ENCODE measurements at regions not wholly inside any gene's neighbourhood (a gene's known extent, or its start where the extent isn't known, plus 50 kb on each side); places are given as distances from the start of the nearest gene placed in this dataset.

- H3K4me3 ChIP-seq (ENCODE audit: insufficient read depth, low read depth, low read length): no peak overlapping the region
- no peaks in the 10 kb centered on the region for H3K36me3 ChIP-seq (replicated peaks; ENCODE audit: control insufficient read depth, insufficient read depth, low read length)
- no peak for DNase-seq
- no peaks in the 10 kb centered on the region for H3K27me3 ChIP-seq (ENCODE audit: control insufficient read depth, insufficient read depth, low read length)
These were observed 113.1 kb upstream of the REG3A start for GRCh38 chr2:79272616-79273015.

GRCh38 chr2:79271456-79271855 lies 111.9 kb upstream of the REG3A start:
- Histone ChIP-seq H3K36me3 (replicated peaks; ENCODE audit: control insufficient read depth, insufficient read depth, low read length) (no peaks in the 10 kb centered on the region), H3K27me3 (ENCODE audit: control insufficient read depth, insufficient read depth, low read length) (no peaks in the 10 kb centered on the region), H3K4me3 (ENCODE audit: insufficient read depth, low read depth, low read length) (no peak overlapping the region)
- no peak for DNase-seq

GRCh38 chr2:79260848-79261247 lies 101.3 kb upstream of the REG3A start:
- no peak for DNase-seq
- Histone ChIP-seq H3K4me3 (ENCODE audit: insufficient read depth, low read depth, low read length) (no peak overlapping the region), H3K27me3 (ENCODE audit: control insufficient read depth, insufficient read depth, low read length) (no peaks in the 10 kb centered on the region), H3K36me3 (replicated peaks; ENCODE audit: control insufficient read depth, insufficient read depth, low read length) (no peaks in the 10 kb centered on the region)

- Histone ChIP-seq H3K4me3 (ENCODE audit: insufficient read depth, low read depth, low read length) (no peak overlapping the region), H3K27me3 (ENCODE audit: control insufficient read depth, insufficient read depth, low read length) (no peaks in the 10 kb centered on the region), H3K36me3 (replicated peaks; ENCODE audit: control insufficient read depth, insufficient read depth, low read length) (no peaks in the 10 kb centered on the region)
- no peak for DNase-seq
These were observed 100.4 kb upstream of the REG3A start for GRCh38 chr2:79259959-79260358.

- DNase-seq: no peak
- H3K36me3 ChIP-seq (replicated peaks; ENCODE audit: control insufficient read depth, insufficient read depth, low read length): no peaks in the 10 kb centered on the region
- no peak overlapping the region for H3K4me3 ChIP-seq (ENCODE audit: insufficient read depth, low read depth, low read length)
- H3K27me3 ChIP-seq (ENCODE audit: control insufficient read depth, insufficient read depth, low read length): no peaks in the 10 kb centered on the region
These were observed 99.7 kb upstream of the REG3A start for GRCh38 chr2:79259296-79259695.

GRCh38 chr2:79253243-79253774 lies 93.8 kb upstream of the REG3A start:
- Histone ChIP-seq H3K36me3 (replicated peaks; ENCODE audit: control insufficient read depth, insufficient read depth, low read length) (no peaks in the 10 kb centered on the region), H3K4me3 (ENCODE audit: insufficient read depth, low read depth, low read length) (no peak overlapping the region), H3K27me3 (ENCODE audit: control insufficient read depth, insufficient read depth, low read length) (no peaks in the 10 kb centered on the region)
- no peak for DNase-seq

GRCh38 chr2:79250656-79251055 lies 91.1 kb upstream of the REG3A start:
- H3K4me3 ChIP-seq (ENCODE audit: insufficient read depth, low read depth, low read length): no peak overlapping the region
- no peak for DNase-seq
- no peaks in the 10 kb centered on the region for H3K36me3 ChIP-seq (replicated peaks; ENCODE audit: control insufficient read depth, insufficient read depth, low read length)
- H3K27me3 ChIP-seq (ENCODE audit: control insufficient read depth, insufficient read depth, low read length): no peaks in the 10 kb centered on the region

GRCh38 chr2:79248776-79249175 lies 89.2 kb upstream of the REG3A start:
- Histone ChIP-seq H3K4me3 (ENCODE audit: insufficient read depth, low read depth, low read length) (no peak overlapping the region), H3K27me3 (ENCODE audit: control insufficient read depth, insufficient read depth, low read length) (no peaks in the 10 kb centered on the region), H3K36me3 (replicated peaks; ENCODE audit: control insufficient read depth, insufficient read depth, low read length) (no peaks in the 10 kb centered on the region)
- DNase-seq: no peak

- no peak overlapping the region for H3K4me3 ChIP-seq (ENCODE audit: insufficient read depth, low read depth, low read length)
- DNase-seq: peak; percentile 16
- H3K36me3 ChIP-seq (replicated peaks; ENCODE audit: control insufficient read depth, insufficient read depth, low read length): no peaks in the 10 kb centered on the region
- H3K27me3 ChIP-seq (ENCODE audit: control insufficient read depth, insufficient read depth, low read length): no peaks in the 10 kb centered on the region
These were observed 75.6 kb upstream of the REG3A start for GRCh38 chr2:79235135-79235534.

GRCh38 chr2:79223539-79223938 lies 64.0 kb upstream of the REG3A start:
- Histone ChIP-seq H3K36me3 (replicated peaks; ENCODE audit: control insufficient read depth, insufficient read depth, low read length) (no peaks in the 10 kb centered on the region), H3K27me3 (ENCODE audit: control insufficient read depth, insufficient read depth, low read length) (no peaks in the 10 kb centered on the region), H3K4me3 (ENCODE audit: insufficient read depth, low read depth, low read length) (no peak overlapping the region)
- DNase-seq: no peak

- peak; percentile 17 for DNase-seq
- H3K27me3 ChIP-seq (ENCODE audit: control insufficient read depth, insufficient read depth, low read length): no peaks in the 10 kb centered on the region
- no peaks in the 10 kb centered on the region for H3K36me3 ChIP-seq (replicated peaks; ENCODE audit: control insufficient read depth, insufficient read depth, low read length)
- H3K4me3 ChIP-seq (ENCODE audit: insufficient read depth, low read depth, low read length): no peak overlapping the region
These were observed 59.9 kb upstream of the REG3A start for GRCh38 chr2:79219383-79219988.

GRCh38 chr2:79210274-79210917 lies 50.8 kb upstream of the REG3A start:
- Histone ChIP-seq H3K27me3 (ENCODE audit: control insufficient read depth, insufficient read depth, low read length) (no peaks in the 10 kb centered on the region), H3K36me3 (replicated peaks; ENCODE audit: control insufficient read depth, insufficient read depth, low read length) (no peaks in the 10 kb centered on the region), H3K4me3 (ENCODE audit: insufficient read depth, low read depth, low read length) (no peak overlapping the region)
- no peak for DNase-seq

All from H7 (cell line).